DND-41 (cell line): ENCODE measurements at regions not wholly inside any gene's neighbourhood (a gene's known extent, or its start where the extent isn't known, plus 50 kb on each side); places are given as distances from the start of the nearest gene placed in this dataset.

Source experiments
- ATAC-seq: fragments of 200-7000 bp; cut with Tn5 transposase; 3 replicates; pipeline ENCODE4 v1.9.1; 2021; ENCODE audit warnings: low read depth; ENCODE audit not compliant: insufficient read depth
- DNase-seq: peaks from one replicate; pipeline ENCODE4 v3.0.0-alpha.2; 2020
- H2AFZ ChIP-seq: 2 replicates; pipeline ENCODE4 v1.6.0; 2012; ENCODE audit warnings: low read depth, low read length
- H3K27ac ChIP-seq: 2 replicates; pipeline ENCODE4 v1.5.1; 2012; ENCODE audit warnings: low read length, inconsistent platforms
- H3K27me3 ChIP-seq: fragments of 200-600 bp; sonication (generic); 2 replicates; pipeline ENCODE4 v1.6.0; 2012; ENCODE audit warnings: low read length, mild to moderate bottlenecking, inconsistent platforms; ENCODE audit not compliant: insufficient read depth, poor library complexity
- H3K36me3 ChIP-seq: 2 replicates; pipeline ENCODE4 v1.5.1; 2012; ENCODE audit warnings: low read length, inconsistent platforms; ENCODE audit not compliant: insufficient read depth
- H3K4me1 ChIP-seq: 2 replicates; pipeline ENCODE4 v1.5.1; 2012; ENCODE audit warnings: mild to moderate bottlenecking, low read length; ENCODE audit not compliant: insufficient read depth
- H3K4me2 ChIP-seq: 2 replicates; pipeline ENCODE4 v1.6.0; 2012; ENCODE audit warnings: mild to moderate bottlenecking, moderate library complexity, low read length, inconsistent platforms; ENCODE audit not compliant: insufficient read depth
- H3K4me3 ChIP-seq, 2 experiments: fragments of 200-600 bp in 1 of 2; shearing (Covaris generic) in 1 of 2; 2 replicates each; pipeline ENCODE4 v1.5.1; 2012 to 2016; ENCODE audit warnings: inconsistent platforms in 2 of 2, low read length in 2 of 2, mild to moderate bottlenecking in 2 of 2, low read depth in 1 of 2, moderate library complexity in 1 of 2
- H3K79me2 ChIP-seq: 2 replicates; pipeline ENCODE4 v1.6.0; 2012; ENCODE audit warnings: low read length, inconsistent platforms; ENCODE audit not compliant: insufficient read depth
- H3K9ac ChIP-seq: 2 replicates; pipeline ENCODE4 v1.6.0; 2012; ENCODE audit warnings: low read depth, mild to moderate bottlenecking, inconsistent platforms, low read length, moderate library complexity
- H3K9me3 ChIP-seq: 2 replicates; pipeline ENCODE4 v1.5.1; 2012; ENCODE audit warnings: low read length, moderate library complexity, mild to moderate bottlenecking, inconsistent platforms; ENCODE audit not compliant: insufficient read depth, severe bottlenecking
- H4K20me1 ChIP-seq: 2 replicates; pipeline ENCODE4 v1.6.0; 2012; ENCODE audit warnings: low read length; ENCODE audit not compliant: insufficient read depth
- CTCF ChIP-seq: IDR thresholded peaks from 2 replicates; pipeline ENCODE4 v1.5.1; 2012; ENCODE audit warnings: borderline replicate concordance, low read length, moderate library complexity, mild to moderate bottlenecking; ENCODE audit not compliant: poor library complexity, severe bottlenecking; ENCODE audit errors: extremely low read depth
- EZH2 ChIP-seq: IDR thresholded peaks from 3 replicates; pipeline ENCODE4 v1.6.1; 2012; ENCODE audit warnings: borderline replicate concordance, low read depth, mild to moderate bottlenecking, moderate library complexity, low read length, inconsistent platforms; ENCODE audit not compliant: severe bottlenecking

DNA sequence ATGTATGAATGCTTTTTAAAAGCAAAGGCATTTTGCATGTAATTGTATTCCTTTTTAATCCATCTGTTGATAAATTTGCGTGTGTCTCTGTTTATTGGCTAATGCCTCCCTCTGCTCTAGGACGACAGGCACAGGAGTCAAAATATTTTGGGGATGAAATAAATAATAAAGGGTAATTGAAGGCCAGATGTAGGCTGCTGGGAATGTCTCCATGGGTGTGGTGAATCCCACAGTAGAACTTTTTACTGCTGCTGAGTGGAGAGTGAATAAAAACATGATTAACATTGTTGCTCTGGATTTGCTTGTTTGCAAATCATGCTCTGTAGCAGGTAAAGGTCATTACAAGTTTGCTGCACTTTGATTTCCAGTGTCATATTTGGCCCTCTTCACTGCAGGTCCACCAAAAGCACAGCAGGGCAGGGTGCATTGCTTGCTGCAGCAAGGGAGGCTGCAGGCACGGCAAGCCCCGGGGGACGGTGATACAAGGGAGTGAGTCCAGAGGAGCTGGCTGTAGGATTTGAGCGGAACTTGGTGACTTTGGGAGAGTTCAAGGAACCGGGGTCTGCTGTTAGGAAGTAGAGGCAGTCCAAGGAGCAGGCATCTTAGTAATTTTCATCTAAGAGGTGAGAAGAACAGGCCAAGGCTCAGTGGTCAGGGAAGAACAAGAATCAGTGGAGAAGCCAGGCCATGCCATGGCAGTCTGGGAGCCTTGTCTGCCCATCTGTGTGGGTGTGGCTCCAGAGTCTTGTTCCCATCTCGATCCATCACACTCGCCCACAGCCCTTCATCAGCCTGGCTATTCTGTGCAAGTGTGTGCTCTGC lies 201.5 kb upstream of the RAB6C start:
- Histone ChIP-seq H3K4me3 (no peak overlapping the region), H3K4me2 (no peak overlapping the region), H3K27ac (no peak overlapping the region), H3K27me3 (peaks cover 8% of the 10 kb centered on the region), H3K9ac (no peak overlapping the region), H3K79me2 (no peaks in the 10 kb centered on the region), H3K9me3 (no peaks in the 10 kb centered on the region), H3K36me3 (no peaks in the 10 kb centered on the region), H4K20me1 (no peaks in the 10 kb centered on the region), H2AFZ (no peak overlapping the region), H3K4me1 (no peaks in the 10 kb centered on the region)
- TF ChIP-seq CTCF (no peak), EZH2 (no peak)
- DNase-seq (no peak), ATAC-seq (no peak)

GRCh38 chr2:129778584-129778877 lies 200.9 kb upstream of the RAB6C start:
- no peak for TF ChIP-seq EZH2
- no peak for TF ChIP-seq CTCF
- H3K36me3 ChIP-seq: no peaks in the 10 kb centered on the region
- H3K27ac ChIP-seq: no peak overlapping the region
- no peaks in the 10 kb centered on the region for H3K4me1 ChIP-seq
- DNase-seq: no peak
- no peak for ATAC-seq
- no peak overlapping the region for H3K9ac ChIP-seq
- no peak overlapping the region for H3K4me2 ChIP-seq
- no peak overlapping the region for H3K4me3 ChIP-seq
- H3K27me3 ChIP-seq: peaks cover 8% of the 10 kb centered on the region
- no peaks in the 10 kb centered on the region for H4K20me1 ChIP-seq
- H3K9me3 ChIP-seq: no peaks in the 10 kb centered on the region
- no peaks in the 10 kb centered on the region for H3K79me2 ChIP-seq
- no peak overlapping the region for H2AFZ ChIP-seq

DNA sequence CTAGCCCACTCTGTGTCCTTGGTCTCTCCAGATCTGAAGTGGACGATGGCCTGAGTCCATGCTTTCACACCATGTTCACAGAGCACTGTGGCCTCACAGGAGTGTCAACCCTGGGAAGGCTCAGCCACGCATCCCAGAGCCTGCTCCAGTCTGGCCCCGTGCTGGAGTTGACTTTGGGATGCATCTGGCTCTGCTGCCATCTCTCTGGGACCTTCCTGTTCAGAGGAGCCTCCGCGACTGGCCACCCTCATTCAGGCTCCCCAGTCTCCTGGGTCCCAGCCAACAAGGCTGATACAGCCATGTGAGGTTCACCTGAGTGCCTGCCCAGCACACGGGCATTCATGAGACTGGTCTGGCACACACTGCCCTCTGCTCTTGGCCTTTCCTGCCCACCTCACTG lies 199.7 kb upstream of the RAB6C start:
- Histone ChIP-seq H4K20me1 (no peaks in the 10 kb centered on the region), H3K4me1 (no peaks in the 10 kb centered on the region), H2AFZ (no peak overlapping the region), H3K27ac (no peak overlapping the region), H3K36me3 (no peaks in the 10 kb centered on the region), H3K9me3 (no peaks in the 10 kb centered on the region), H3K27me3 (peaks cover 12% of the 10 kb centered on the region), H3K4me2 (no peak overlapping the region), H3K9ac (no peak overlapping the region), H3K79me2 (no peaks in the 10 kb centered on the region), H3K4me3 (no peak overlapping the region)
- ATAC-seq (no peak), DNase-seq (no peak)
- TF ChIP-seq CTCF (no peak), EZH2 (no peak)
